Loucy (cell line): ENCODE measurements at regions not wholly inside any gene's neighbourhood (a gene's known extent, or its start where the extent isn't known, plus 50 kb on each side); places are given as distances from the start of the nearest gene placed in this dataset.

Experiments
- H2AFZ ChIP-seq: fragments of 200-600 bp; sonication (generic); 2 replicates; pipeline ENCODE4 v1.6.0; 2016; ENCODE audit warnings: antibody characterized with exemption, mild to moderate bottlenecking, low read length, moderate library complexity
- H3F3A ChIP-seq: fragments of 200-600 bp; 2 replicates; pipeline ENCODE4 v1.6.0; 2016; ENCODE audit warnings: antibody characterized with exemption, low read depth, mild to moderate bottlenecking
- H3K27me3 ChIP-seq: fragments of 200-600 bp; sonication (generic); 2 replicates; pipeline ENCODE4 v1.6.1; 2014; ENCODE audit warnings: low read length, mild to moderate bottlenecking; ENCODE audit not compliant: insufficient read depth, poor library complexity, severe bottlenecking
- H3K36me3 ChIP-seq: fragments of 200-600 bp; sonication (generic); 2 replicates; pipeline ENCODE4 v1.6.1; 2016; ENCODE audit warnings: low read length; ENCODE audit not compliant: insufficient read depth
- H3K4me1 ChIP-seq: fragments of 200-600 bp; sonication (generic); 2 replicates; pipeline ENCODE4 v1.5.1; 2014; ENCODE audit warnings: low read length, mild to moderate bottlenecking; ENCODE audit not compliant: insufficient read depth, poor library complexity, severe bottlenecking
- H3K4me2 ChIP-seq: fragments of 200-600 bp; sonication (generic); 2 replicates; pipeline ENCODE4 v1.6.0; 2014; ENCODE audit warnings: antibody characterized with exemption, low read length, low read depth, mild to moderate bottlenecking; ENCODE audit not compliant: poor library complexity, severe bottlenecking
- H3K4me3 ChIP-seq: fragments of 200-600 bp; sonication (generic); 2 replicates; pipeline ENCODE4 v1.5.1; 2014; ENCODE audit warnings: low read length, mild to moderate bottlenecking, mixed read lengths; ENCODE audit not compliant: poor library complexity, severe bottlenecking
- H3K79me2 ChIP-seq: fragments of 200-600 bp; sonication (generic); 2 replicates; pipeline ENCODE4 v1.6.1; 2014; ENCODE audit warnings: low read length; ENCODE audit not compliant: insufficient read depth
- H3K9ac ChIP-seq: fragments of 200-600 bp; sonication (generic); 2 replicates; pipeline ENCODE4 v1.6.0; 2014; ENCODE audit warnings: mild to moderate bottlenecking, low read depth, low read length, moderate library complexity; ENCODE audit not compliant: poor library complexity, severe bottlenecking
- H3K9me2 ChIP-seq: fragments of 200-600 bp; sonication (generic); replicated peaks from 2 replicates; pipeline ENCODE4 v1.6.1; 2016; ENCODE audit warnings: low read depth, low read length, mixed read lengths
- H3K9me3 ChIP-seq: fragments of 200-600 bp; sonication (generic); 2 replicates; pipeline ENCODE4 v1.6.1; 2014; ENCODE audit warnings: mild to moderate bottlenecking, antibody characterized with exemption, low read length, low read depth; ENCODE audit not compliant: insufficient read depth
- H4K20me1 ChIP-seq: fragments of 200-600 bp; sonication (generic); 2 replicates; pipeline ENCODE4 v1.6.0; 2014; ENCODE audit warnings: antibody characterized with exemption, low read length, mild to moderate bottlenecking; ENCODE audit not compliant: insufficient read depth, poor library complexity, severe bottlenecking
- EZH2phosphoT487 ChIP-seq: fragments of 200-600 bp; IDR thresholded peaks from 2 replicates; pipeline ENCODE4 v1.6.1; 2018; ENCODE audit warnings: antibody characterized with exemption, mild to moderate bottlenecking, moderate library complexity, borderline replicate concordance
- TF ChIP-seq, protein P1 (sequence below): fragments of 200-600 bp; sonication (generic); conservative IDR thresholded peaks from 2 replicates; pipeline ENCODE4 v1.5.1; 2014; ENCODE audit warnings: mild to moderate bottlenecking, antibody characterized with exemption, low read length

GRCh38 chr2:53231908-53232307 lies 535.7 kb upstream of the CHAC2 start:
- Histone ChIP-seq H4K20me1 (no peaks in the 10 kb centered on the region), H3K4me1 (peaks cover 25% of the 10 kb centered on the region), H2AFZ (no peak overlapping the region), H3K9me2 (no peaks in the 10 kb centered on the region), H3K4me3 (no peak overlapping the region), H3K36me3 (no peaks in the 10 kb centered on the region), H3K9me3 (no peaks in the 10 kb centered on the region), H3K79me2 (no peaks in the 10 kb centered on the region), H3K9ac (no peak overlapping the region), H3K27me3 (no peaks in the 10 kb centered on the region), H3K4me2 (peak overlapping the region; percentile 7), H3F3A (no peaks in the 10 kb centered on the region)
- TF ChIP-seq, protein P1, sequence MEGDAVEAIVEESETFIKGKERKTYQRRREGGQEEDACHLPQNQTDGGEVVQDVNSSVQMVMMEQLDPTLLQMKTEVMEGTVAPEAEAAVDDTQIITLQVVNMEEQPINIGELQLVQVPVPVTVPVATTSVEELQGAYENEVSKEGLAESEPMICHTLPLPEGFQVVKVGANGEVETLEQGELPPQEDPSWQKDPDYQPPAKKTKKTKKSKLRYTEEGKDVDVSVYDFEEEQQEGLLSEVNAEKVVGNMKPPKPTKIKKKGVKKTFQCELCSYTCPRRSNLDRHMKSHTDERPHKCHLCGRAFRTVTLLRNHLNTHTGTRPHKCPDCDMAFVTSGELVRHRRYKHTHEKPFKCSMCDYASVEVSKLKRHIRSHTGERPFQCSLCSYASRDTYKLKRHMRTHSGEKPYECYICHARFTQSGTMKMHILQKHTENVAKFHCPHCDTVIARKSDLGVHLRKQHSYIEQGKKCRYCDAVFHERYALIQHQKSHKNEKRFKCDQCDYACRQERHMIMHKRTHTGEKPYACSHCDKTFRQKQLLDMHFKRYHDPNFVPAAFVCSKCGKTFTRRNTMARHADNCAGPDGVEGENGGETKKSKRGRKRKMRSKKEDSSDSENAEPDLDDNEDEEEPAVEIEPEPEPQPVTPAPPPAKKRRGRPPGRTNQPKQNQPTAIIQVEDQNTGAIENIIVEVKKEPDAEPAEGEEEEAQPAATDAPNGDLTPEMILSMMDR = no peak
- no peak for TF ChIP-seq EZH2phosphoT487

- Histone ChIP-seq H3K79me2 (no peaks in the 10 kb centered on the region), H3K27me3 (no peaks in the 10 kb centered on the region), H3K9ac (no peak overlapping the region), H3K9me3 (no peaks in the 10 kb centered on the region), H3K4me2 (no peak overlapping the region), H3K4me3 (no peak overlapping the region), H3K9me2 (no peaks in the 10 kb centered on the region), H4K20me1 (no peaks in the 10 kb centered on the region), H3K36me3 (no peaks in the 10 kb centered on the region), H3F3A (no peaks in the 10 kb centered on the region), H2AFZ (no peak overlapping the region), H3K4me1 (peaks cover 18% of the 10 kb centered on the region)
- TF ChIP-seq EZH2phosphoT487 = no peak
- TF ChIP-seq, protein P1 = no peak
These were observed 536.9 kb upstream of the CHAC2 start for GRCh38 chr2:53230691-53231090.

DNA sequence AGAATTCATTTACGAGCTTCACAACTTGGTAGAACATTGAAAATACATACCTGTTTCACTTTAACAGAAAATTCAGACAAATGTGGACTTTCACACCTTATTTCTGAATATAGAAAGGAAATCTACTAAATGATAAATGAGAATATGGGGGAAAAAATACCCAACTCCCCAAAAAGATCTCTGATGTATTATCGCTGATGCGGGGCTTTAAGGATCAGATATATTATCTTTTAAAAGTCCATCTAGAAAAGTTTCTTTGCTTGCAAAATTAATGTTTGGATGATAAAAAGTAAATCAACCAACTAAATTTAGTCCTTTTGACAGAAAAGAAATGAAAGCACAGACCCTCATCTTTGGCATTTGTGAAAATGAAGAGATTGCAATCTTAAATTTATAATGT lies 540.1 kb upstream of the CHAC2 start:
- Histone ChIP-seq H3F3A (no peaks in the 10 kb centered on the region), H3K79me2 (no peaks in the 10 kb centered on the region), H3K9me2 (no peaks in the 10 kb centered on the region), H3K9me3 (no peaks in the 10 kb centered on the region), H3K36me3 (no peaks in the 10 kb centered on the region), H3K4me2 (no peak overlapping the region), H2AFZ (no peak overlapping the region), H3K27me3 (no peaks in the 10 kb centered on the region), H4K20me1 (no peaks in the 10 kb centered on the region), H3K4me1 (peaks cover 12% of the 10 kb centered on the region), H3K4me3 (no peak overlapping the region), H3K9ac (no peak overlapping the region)
- TF ChIP-seq, protein P1 = no peak
- TF ChIP-seq EZH2phosphoT487 = no peak
